Neural progenitor cell (in vitro differentiated cells): ENCODE measurements at regions not wholly inside any gene's neighbourhood (a gene's known extent, or its start where the extent isn't known, plus 50 kb on each side); places are given as distances from the start of the nearest gene placed in this dataset.

Source experiments
- EZH2phosphoT487 ChIP-seq: fragments of 200-600 bp; sonication (generic); IDR thresholded peaks from 2 replicates; pipeline ENCODE4 v1.6.1; 2017; ENCODE audit warnings: antibody characterized with exemption
- TF ChIP-seq, protein P1 (sequence below): fragments of 200-600 bp; sonication (generic); IDR thresholded peaks from 2 replicates; pipeline ENCODE4 v1.5.1; 2017; ENCODE audit warnings: antibody characterized with exemption, mild to moderate bottlenecking

DNA sequence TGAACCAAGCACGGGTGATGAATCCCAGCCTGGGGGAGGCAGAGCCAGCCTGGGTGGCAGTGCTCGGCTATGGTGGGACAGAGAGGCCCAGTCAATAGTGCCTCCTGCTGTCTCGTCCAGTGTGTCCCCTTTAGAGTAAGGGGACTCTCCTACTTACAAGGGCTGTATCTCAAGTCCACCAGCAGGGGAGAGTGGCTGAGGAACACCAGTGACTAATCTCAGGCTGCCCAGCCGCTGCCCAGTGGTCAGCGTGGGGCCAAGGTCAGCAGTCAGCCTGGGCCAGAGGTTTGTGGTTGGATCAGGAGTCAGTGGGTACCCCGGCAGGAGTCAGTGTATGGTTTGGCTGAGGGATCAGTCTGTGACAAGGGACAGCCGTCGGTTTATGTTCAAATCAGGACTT is 109.2 kb upstream of the RUNX3 start:
- TF ChIP-seq, protein P1, sequence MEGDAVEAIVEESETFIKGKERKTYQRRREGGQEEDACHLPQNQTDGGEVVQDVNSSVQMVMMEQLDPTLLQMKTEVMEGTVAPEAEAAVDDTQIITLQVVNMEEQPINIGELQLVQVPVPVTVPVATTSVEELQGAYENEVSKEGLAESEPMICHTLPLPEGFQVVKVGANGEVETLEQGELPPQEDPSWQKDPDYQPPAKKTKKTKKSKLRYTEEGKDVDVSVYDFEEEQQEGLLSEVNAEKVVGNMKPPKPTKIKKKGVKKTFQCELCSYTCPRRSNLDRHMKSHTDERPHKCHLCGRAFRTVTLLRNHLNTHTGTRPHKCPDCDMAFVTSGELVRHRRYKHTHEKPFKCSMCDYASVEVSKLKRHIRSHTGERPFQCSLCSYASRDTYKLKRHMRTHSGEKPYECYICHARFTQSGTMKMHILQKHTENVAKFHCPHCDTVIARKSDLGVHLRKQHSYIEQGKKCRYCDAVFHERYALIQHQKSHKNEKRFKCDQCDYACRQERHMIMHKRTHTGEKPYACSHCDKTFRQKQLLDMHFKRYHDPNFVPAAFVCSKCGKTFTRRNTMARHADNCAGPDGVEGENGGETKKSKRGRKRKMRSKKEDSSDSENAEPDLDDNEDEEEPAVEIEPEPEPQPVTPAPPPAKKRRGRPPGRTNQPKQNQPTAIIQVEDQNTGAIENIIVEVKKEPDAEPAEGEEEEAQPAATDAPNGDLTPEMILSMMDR: peak; percentile 19
- TF ChIP-seq EZH2phosphoT487: no peak
